A549 (cell line): ENCODE measurements at regions not wholly inside any gene's neighbourhood (a gene's known extent, or its start where the extent isn't known, plus 50 kb on each side); places are given as distances from the start of the nearest gene placed in this dataset.

Experiments used
- CTCF ChIP-seq: fragments of >200 bp; sonication (Bioruptor Twin); formaldehyde crosslinking; IDR thresholded peaks from 3 replicates; pipeline ENCODE4 v1.5.1; 2016
- MAX ChIP-seq: IDR thresholded peaks from 2 replicates; pipeline ENCODE4 v1.6.1; 2012
- MYC ChIP-seq: IDR thresholded peaks from 2 replicates; pipeline ENCODE4 v1.6.1; 2012; ENCODE audit warnings: mild to moderate bottlenecking, inconsistent platforms, low read length, improper control_type of control experiment, borderline replicate concordance
- POLR2A ChIP-seq: IDR thresholded peaks from 2 replicates; pipeline ENCODE4 v1.6.1; 2012; ENCODE audit warnings: mild to moderate bottlenecking, low read length
- RCOR1 ChIP-seq: fragments of 150-350 bp; IDR thresholded peaks from 2 replicates; pipeline ENCODE4 v1.6.1; 2014; ENCODE audit warnings: antibody characterized with exemption, low read length, low read depth
- REST ChIP-seq: fragments of 200-600 bp; sonication (generic); IDR thresholded peaks from 2 replicates; pipeline ENCODE4 v1.6.1; 2016; ENCODE audit warnings: antibody characterized with exemption, mild to moderate bottlenecking, moderate library complexity

- TF ChIP-seq CTCF, result no peak
- no peak for TF ChIP-seq MAX
- no peak for TF ChIP-seq REST
- no peak for TF ChIP-seq RCOR1
- no peak for TF ChIP-seq MYC
- TF ChIP-seq POLR2A, result no peak
Measured at GRCh38 chr22:26967282-26967681, 309.9 kb downstream of the MIAT start.
